ENCODE measurements at regions not wholly inside any gene's neighbourhood (a gene's known extent, or its start where the extent isn't known, plus 50 kb on each side); places are given as distances from the start of the nearest gene placed in this dataset.

DNA sequence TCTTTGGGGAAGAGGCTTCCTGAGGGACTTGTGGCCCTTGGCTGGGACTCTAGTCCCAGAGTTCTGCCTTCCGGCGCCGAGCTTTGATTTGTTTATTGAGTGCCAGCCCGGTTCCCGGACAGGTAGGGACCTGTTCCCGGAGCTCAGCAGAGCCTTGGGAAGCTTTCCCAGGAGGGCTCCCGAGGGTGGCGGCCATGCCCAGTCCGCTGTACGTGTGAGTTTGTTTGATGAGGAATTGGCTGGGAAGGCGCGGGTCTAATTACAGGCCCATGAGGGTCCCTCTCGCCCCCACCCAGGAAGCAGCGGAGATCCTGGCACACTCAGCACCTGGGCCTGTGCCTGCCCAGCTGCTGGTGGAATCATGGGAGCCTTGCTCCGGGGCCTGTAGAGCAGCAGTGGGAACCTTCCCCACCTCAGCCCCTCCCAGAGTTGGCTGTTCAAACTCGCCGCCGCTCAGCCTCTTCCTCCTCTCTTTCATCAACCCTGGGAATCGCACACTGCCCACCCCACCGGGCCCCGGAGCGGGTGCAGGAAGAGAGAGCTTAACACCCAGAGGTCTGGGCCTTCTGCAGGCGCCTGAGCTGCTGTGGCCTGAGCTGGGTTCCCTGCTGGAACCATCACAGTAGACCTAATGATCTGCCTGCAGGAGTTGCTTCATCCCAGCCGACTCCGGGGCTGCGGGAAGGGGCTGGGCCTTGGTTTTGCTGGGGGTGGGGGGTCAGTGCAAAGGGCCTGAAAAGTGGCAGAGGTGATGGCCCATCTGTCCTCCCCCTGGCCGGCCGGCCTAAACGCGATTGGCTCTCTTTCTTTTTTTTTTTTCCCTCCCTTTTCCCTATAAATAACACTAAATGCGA is 313.7 kb downstream of the SEC14L1 start:
- Mint-ChIP-seq H3K27ac (peak overlapping the region; percentile 93 to 99), H3K4me1 (ENCODE audit: low read depth in 2 of 2) (peaks cover 57 to 72% of the 10 kb centered on the region in 2 donors), H3K36me3 (no peaks in the 10 kb centered on the region), H3K27me3 (no peaks in the 10 kb centered on the region), H3K4me3 (peak overlapping the region; percentile 98), H3K9me3 (no peaks in the 10 kb centered on the region)
- DNase-seq (ENCODE audit: low spot score) (no peak), ATAC-seq (no peak)

DNA sequence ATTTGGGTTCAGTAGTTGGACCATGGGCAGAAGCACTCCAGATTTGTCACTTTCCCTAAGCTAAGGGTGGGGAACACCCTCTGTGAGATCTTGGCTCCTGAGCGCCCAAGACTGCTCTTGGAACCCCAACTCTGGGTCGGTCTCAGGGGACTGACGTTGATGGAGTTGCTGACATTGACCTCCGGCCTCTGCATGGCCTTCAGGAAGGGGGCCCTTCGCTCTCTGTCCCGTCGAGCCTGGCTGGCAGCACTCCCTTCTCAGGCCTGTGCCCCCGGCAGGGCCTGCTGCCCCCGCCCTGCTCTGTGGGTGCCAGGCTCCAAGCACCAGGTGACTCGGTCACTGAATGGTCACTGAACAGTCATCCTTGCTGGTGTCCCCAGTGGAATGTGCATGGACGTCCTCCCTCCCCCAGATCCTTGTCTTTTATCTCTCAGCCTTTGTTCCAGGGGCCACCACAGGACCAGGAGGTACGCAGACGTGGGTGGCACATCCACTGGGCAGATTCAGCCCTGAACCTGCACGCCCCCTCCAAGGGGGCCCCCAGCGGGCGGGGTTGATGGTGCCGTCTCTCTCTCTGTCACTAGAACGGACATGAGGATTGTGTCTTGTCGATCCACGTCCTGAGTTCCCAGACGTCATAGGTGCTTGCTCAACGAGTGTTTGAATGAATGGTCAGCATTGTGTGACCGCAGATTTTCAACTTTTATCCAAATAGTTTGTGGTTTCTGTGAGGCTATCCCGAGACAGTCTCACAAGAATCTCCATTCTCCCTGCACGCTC is 314.5 kb downstream of the SEC14L1 start:
- Mint-ChIP-seq H3K9me3 (no peaks in the 10 kb centered on the region), H3K4me1 (ENCODE audit: low read depth in 2 of 2) (peaks cover 64 to 70% of the 10 kb centered on the region in 2 donors), H3K27me3 (no peaks in the 10 kb centered on the region), H3K27ac (peak overlapping the region; percentile 93 to 99), H3K36me3 (no peaks in the 10 kb centered on the region), H3K4me3 (peak overlapping the region; percentile 98)
- ATAC-seq (no peak), DNase-seq (ENCODE audit: low spot score) (no peak)

DNA sequence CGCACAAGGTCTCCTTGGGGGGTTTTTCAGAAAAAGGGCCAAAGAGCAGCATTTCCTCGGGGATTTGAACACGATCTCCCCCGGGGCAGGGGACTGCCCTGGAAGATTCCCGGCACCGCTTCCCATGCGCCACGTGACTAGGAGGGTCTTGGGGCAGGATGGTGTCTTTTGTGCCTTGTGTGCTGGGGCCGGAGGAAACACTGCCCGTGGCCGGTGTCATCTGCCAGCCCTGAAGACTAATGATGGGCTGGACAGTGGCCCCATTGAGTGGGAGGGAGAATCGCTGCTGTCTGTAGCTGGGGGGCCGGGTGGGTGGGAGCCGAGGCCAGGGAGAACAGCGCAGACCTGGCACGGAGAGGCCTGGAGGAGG is 315.1 kb downstream of the SEC14L1 start:
- H3K4me3 Mint-ChIP-seq: peak overlapping the region; percentile 98
- H3K27me3 Mint-ChIP-seq: no peaks in the 10 kb centered on the region
- ATAC-seq (no peak), DNase-seq (ENCODE audit: low spot score) (no peak)
- H3K36me3 Mint-ChIP-seq: no peaks in the 10 kb centered on the region
- peak overlapping the region; percentile 93 to 99 for H3K27ac Mint-ChIP-seq
- peaks cover 68 to 70% of the 10 kb centered on the region in 2 donors for H3K4me1 Mint-ChIP-seq (ENCODE audit: low read depth in 2 of 2)
- no peaks in the 10 kb centered on the region for H3K9me3 Mint-ChIP-seq

DNA sequence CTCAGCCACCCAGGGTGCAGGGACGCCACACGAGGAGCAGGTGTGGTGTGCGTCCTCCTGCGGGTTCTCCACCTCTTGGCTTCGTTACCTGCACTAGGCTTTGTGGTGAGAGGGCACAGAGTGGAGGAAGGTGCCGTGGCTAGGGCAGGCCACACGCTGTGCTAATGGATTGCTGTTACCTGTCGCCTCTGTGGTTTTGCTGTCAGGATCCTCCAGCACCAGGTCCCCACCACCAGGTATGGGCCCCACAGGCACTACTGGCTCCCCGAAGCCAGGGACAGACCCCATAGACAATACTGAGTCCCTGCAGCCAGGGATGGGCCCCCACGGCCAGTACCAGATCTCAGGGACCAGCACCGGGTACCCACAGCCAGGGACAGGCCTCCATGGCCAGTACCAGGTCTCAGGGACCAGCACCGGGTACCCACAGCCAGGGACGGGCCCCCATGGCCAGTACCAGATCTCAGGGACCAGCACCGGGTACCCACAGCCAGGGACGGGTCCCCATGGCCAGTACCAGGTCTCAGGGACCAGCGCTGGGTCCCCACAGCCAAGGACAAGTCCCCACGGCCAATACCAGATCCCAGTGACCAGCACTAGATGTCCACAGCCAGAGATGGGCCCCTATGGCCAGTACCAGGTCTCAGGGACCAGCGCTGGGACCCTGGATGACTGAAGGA is 315.6 kb downstream of the SEC14L1 start:
- Mint-ChIP-seq H3K27me3 (no peaks in the 10 kb centered on the region), H3K9me3 (no peaks in the 10 kb centered on the region), H3K4me1 (ENCODE audit: low read depth in 2 of 2) (peaks cover 66 to 75% of the 10 kb centered on the region in 2 donors), H3K4me3 (peak overlapping the region; percentile 85), H3K36me3 (no peaks in the 10 kb centered on the region), H3K27ac (peak overlapping the region; percentile 99)
- ATAC-seq (no peak), DNase-seq (ENCODE audit: low spot score) (no peak)

DNA sequence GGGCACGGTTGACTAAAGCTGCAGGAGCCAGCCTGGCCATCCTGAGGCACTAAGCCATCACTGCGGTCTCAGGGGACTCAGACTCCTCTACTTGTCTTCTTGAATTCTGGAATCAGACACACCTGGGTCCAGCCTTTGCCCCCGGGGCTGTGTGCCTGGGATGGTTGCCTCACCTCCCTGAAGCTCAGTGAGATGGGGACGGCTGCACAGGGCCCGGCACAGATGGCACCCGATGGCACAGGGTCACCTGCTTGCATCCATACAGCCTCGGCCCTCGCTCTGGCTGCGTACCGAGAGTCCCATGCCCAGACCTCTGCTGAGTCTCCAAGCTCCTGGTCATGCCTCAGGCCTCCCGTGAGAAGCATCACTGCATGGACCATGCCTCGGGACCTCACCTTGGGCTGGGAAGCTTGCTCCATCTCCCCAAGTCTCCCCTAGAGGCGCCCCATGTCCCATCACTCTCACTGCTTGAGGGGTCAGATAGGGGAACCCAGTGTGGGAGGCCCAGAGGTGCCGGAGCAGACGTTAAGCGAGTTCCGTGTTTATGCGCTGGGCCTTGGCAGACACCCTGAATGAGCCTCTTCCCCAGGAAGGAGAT is 316.3 kb downstream of the SEC14L1 start:
- peak overlapping the region; percentile 99 for H3K27ac Mint-ChIP-seq
- no peaks in the 10 kb centered on the region for H3K27me3 Mint-ChIP-seq
- no peaks in the 10 kb centered on the region for H3K9me3 Mint-ChIP-seq
- DNase-seq (ENCODE audit: low spot score) (no peak), ATAC-seq (no peak)
- no peaks in the 10 kb centered on the region for H3K36me3 Mint-ChIP-seq
- H3K4me3 Mint-ChIP-seq: peak overlapping the region; percentile 85
- peaks cover 70 to 78% of the 10 kb centered on the region in 2 donors for H3K4me1 Mint-ChIP-seq (ENCODE audit: low read depth in 2 of 2)

DNA sequence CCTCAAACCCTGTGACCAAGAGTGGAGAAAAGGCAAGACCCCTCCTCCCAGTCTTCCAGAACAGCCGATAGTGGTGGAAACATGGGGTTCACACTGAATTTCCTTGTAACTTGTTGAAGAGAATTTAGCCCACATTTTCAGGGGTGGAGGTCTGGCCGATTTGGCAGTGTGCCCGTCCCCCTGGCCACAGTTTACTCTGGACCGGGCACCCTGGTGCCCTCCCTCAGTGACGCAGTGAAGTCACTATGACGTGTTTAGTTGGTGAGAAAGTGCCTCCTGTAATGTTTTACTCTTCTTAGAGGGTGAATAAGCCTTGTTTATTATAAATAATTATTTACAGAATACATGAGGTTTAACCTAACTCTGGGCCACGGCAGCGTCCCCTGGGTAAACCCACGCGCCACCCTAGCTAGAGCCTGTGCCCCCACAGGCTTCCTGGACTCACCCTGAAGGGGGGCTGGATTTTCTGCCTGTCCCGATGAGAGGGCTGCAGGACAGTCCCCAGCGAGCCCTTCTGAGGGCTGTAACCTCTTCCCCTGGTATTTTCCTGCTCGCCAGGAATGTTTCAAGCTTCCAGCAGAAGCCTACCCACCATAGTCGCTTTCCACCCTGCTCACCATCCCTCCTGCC is 316.9 kb downstream of the SEC14L1 start:
- Mint-ChIP-seq H3K27ac (peak overlapping the region; percentile 99), H3K4me1 (ENCODE audit: low read depth in 2 of 2) (peaks cover 68 to 73% of the 10 kb centered on the region in 2 donors), H3K27me3 (no peaks in the 10 kb centered on the region), H3K4me3 (peak overlapping the region; percentile 85), H3K36me3 (no peaks in the 10 kb centered on the region), H3K9me3 (no peaks in the 10 kb centered on the region)
- ATAC-seq (no peak), DNase-seq (ENCODE audit: low spot score) (no peak)

DNA sequence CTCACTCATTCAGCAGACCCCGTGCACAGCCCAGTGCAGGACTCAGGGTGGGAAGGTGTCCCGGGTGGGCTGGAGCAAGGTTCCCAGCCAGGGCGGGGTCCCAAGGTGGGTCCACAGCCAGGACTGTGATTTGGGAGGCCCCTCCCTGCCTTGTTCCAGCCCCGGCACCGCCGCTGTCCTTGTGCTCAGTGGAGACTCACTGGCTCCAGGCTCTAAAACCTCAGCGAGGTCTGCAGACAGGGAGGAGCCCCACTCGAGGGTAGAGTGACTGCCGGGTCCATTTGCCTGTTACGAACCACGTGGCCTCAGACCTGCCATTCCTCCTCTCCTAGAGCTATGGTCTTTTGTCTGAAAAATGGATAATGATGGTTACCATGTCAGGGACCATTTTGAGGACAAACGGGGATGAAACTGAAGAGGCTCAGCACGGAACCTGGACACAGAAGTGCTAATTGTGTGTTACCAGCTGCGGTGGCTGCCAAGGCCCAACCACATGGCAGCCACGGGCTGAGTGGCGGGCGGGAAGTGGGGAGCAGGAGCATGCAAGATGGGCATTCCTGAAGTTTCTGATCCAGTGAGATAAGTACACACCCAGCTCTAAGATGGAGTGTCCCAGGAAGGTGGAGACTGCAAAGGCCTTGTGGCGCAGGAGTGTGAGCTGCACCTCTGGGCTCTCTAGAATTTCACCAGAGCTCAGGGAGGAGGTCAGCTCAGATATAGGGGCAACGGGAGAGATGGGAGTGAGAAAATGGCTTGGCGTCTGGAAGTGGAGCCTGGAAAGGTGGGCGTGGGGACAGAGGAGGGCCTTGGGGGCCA is 317.6 kb downstream of the SEC14L1 start:
- ATAC-seq (peak in 1 of 2 donors; percentile 18), DNase-seq (ENCODE audit: low spot score) (no peak)
- Mint-ChIP-seq H3K27me3 (no peaks in the 10 kb centered on the region), H3K4me3 (peak overlapping the region; percentile 85), H3K9me3 (no peaks in the 10 kb centered on the region), H3K27ac (peak overlapping the region; percentile 99), H3K4me1 (ENCODE audit: low read depth in 2 of 2) (peaks cover 68 to 76% of the 10 kb centered on the region in 2 donors), H3K36me3 (no peaks in the 10 kb centered on the region)

DNA sequence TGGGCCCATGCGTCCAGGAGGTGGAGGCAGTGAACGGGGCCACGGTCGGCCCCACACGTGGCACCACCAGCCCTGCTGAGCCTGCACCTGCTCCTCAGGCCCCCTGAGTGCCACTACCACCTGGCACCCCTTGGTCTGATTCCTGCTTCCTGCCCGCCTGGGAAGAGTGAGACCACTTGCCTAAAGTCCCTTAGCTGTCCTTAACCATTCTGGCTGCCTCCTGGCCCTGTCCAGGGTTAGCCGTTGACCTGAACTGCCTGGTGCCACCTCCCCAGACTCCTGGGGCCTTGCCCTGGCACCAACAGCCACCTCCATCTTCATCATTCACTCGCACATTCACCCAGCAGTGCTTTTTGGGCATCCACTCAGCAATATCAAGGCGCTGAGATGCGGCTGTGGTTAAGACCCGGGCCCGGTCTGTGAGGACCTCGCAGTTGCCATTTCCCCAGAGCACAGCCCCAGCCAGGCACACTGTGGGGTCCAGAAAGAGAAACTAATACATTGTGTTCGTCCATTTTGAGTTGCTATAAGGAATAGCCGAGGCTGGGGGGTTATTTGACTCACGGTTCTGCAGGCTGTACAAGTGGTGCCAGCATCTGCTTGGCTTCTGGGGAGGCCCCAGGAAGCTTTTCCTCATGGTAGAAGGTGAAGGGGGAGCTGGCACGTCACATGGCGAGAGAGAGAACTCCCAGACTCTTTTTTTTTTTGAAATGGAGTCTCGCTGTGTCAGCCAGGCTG is 318.4 kb downstream of the SEC14L1 start:
- peak in 1 of 2 donors; percentile 15 for ATAC-seq
- Mint-ChIP-seq H3K9me3 (no peaks in the 10 kb centered on the region), H3K4me1 (ENCODE audit: low read depth in 2 of 2) (peaks cover 61 to 70% of the 10 kb centered on the region in 2 donors), H3K27me3 (no peaks in the 10 kb centered on the region), H3K4me3 (peak overlapping the region; percentile 85), H3K36me3 (no peaks in the 10 kb centered on the region), H3K27ac (peak overlapping the region; percentile 99)
- no peak for DNase-seq (ENCODE audit: low spot score)

DNA sequence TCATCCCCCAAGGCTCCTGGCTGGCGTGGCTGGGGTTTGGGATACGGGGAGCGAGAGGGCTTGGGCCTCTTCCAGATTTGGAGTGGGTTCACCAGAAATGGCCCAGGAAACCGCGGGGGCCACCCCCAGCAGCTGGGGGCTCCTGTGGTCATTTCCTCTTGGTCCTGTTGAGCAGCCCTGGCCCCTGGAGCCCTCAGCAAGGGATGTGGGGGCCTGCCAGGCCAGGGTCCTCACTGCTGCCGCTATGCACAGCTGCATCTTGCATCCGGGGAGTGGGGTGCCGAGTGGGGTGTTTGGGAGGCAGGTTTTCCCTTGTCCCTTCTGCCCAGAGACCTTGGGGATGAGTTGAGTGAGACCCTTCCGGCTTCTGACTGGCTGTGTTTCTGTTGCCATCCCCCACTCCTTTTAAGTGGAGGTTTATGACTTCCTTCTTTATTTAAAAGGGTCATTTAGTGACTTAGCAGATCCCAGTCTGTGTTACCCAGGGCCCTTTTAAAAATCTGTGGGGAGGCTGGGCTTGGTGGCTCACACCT is 319.8 kb downstream of the SEC14L1 start:
- Mint-ChIP-seq H3K27me3 (no peaks in the 10 kb centered on the region), H3K36me3 (peaks cover 4% of the 10 kb centered on the region), H3K9me3 (no peaks in the 10 kb centered on the region), H3K27ac (peak overlapping the region; percentile 99), H3K4me3 (peak overlapping the region; percentile 85), H3K4me1 (ENCODE audit: low read depth in 2 of 2) (peaks cover 62 to 71% of the 10 kb centered on the region in 2 donors)
- no peak for ATAC-seq
- no peak for DNase-seq (ENCODE audit: low spot score)

DNA sequence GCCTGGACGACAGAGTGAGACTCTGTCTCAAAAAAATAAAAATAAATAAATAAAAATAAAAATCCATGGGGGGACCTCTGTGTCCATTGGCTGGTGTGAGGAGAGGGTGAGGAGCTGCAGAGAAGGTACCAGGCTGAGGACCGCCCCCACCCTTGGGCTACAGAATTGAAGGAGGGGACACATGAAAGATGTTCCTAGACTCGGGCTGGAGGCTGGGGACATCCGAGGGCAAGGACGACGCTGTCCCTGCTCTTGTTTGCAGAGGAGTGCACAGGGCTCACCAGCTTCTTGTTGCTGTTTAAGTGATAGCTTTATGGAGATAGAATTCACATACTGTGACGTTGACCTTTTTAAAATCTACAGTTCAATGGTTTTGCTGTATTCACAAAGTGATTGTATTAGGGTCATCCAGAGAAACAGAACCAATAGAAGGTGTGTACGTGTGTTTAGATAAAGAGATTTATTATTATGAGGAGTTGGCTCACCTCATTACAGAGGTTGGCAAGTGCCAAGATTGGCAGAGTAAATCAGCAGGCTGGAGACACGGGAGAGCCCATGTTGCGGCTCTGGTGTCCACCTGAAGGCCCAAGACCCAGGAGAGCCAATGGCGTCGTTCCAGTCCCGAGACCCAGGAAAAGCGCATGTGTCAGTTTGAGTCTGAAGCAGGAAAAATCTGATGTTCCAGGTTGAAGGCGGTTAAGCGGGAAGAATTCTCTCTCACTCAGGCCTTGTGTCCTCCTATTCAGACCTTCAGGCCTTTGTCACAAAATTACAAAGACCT is 320.7 kb downstream of the SEC14L1 start:
- H3K36me3 Mint-ChIP-seq: peaks cover 4% of the 10 kb centered on the region
- DNase-seq (ENCODE audit: low spot score) (no peak), ATAC-seq (no peak)
- peak overlapping the region; percentile 85 for H3K4me3 Mint-ChIP-seq
- H3K27me3 Mint-ChIP-seq: no peaks in the 10 kb centered on the region
- peak overlapping the region; percentile 99 for H3K27ac Mint-ChIP-seq
- no peaks in the 10 kb centered on the region for H3K9me3 Mint-ChIP-seq
- H3K4me1 Mint-ChIP-seq (ENCODE audit: low read depth in 2 of 2): peaks cover 66 to 77% of the 10 kb centered on the region in 2 donors

DNA sequence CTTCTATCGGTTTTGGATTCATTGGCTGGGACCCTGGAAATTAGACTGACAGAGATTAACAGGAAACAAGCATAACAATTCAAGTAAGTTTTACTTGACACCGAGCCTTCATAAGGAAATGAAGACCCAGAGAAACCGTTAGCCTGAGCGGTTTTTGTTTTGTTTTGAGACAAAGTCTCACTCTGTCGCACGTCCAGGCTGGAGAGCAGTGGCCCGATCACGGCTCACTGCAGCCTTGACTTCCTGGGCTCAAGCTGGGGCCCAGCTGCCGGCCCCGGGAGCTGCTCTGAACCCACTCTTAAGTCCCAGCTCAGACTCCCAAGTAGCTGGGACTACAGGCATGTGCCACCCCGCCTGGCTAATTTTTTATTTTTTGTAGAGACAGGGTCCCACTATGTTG is 321.3 kb downstream of the SEC14L1 start:
- DNase-seq (ENCODE audit: low spot score) (peak; percentile 80), ATAC-seq (peak; percentile 66 to 83)
- H3K4me3 Mint-ChIP-seq: peak overlapping the region; percentile 85
- H3K36me3 Mint-ChIP-seq: peaks cover 4% of the 10 kb centered on the region
- H3K9me3 Mint-ChIP-seq: no peaks in the 10 kb centered on the region
- H3K4me1 Mint-ChIP-seq (ENCODE audit: low read depth in 2 of 2): peaks cover 72 to 81% of the 10 kb centered on the region in 2 donors
- H3K27ac Mint-ChIP-seq: peak overlapping the region; percentile 99
- no peaks in the 10 kb centered on the region for H3K27me3 Mint-ChIP-seq
